Medulla oblongata (tissue), 1 donor: ENCODE measurements at regions not wholly inside any gene's neighbourhood (a gene's known extent, or its start where the extent isn't known, plus 50 kb on each side); places are given as distances from the start of the nearest gene placed in this dataset.
A peak's percentile ranks its signal among the peaks of the same experiment; 100 is the strongest.

ENCODE experiments used
- DNase-seq: peaks from one replicate; pipeline ENCODE4 v3.0.0-alpha.2; 2015; ENCODE audit errors: extremely low spot score

DNA sequence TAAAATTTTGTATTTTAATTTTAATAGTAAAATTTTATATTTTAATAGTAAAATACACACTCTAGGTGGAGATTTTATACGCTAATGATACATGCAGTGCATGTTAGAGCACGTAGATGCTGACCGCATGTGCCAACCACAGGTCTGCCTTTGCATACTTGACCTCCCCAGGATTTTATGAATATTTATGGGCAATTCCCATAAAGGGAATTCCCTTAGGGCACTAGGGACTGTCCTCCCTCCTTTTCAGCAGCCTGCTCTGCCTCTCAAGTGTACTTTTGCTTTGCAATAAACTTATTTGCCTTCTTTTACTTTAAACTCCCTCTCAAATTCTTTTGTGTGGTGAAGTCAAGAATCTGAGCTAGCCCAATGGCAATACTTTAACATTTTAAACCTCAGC, 217.7 kb upstream of the CDH8 start:
- no peak for DNase-seq

DNA sequence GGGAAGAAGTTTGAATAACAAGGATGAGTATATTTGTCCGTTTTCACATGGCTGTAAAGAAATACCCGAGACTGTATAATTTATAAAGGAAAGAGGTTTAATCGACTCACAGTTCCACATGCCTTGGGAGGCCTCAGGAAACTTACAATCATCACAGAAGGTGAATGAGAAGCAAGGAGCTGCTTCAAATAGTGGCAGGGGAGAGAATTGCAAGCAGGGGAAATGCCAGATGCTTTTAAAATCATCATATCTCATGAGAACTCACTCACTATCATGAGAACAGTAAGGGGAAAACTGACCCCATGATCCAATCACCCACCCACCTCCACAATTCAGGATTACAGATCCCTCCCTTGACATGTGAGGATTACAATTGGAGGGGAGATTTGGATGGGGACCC, 212.8 kb upstream of the CDH8 start:
- no peak for DNase-seq

DNA sequence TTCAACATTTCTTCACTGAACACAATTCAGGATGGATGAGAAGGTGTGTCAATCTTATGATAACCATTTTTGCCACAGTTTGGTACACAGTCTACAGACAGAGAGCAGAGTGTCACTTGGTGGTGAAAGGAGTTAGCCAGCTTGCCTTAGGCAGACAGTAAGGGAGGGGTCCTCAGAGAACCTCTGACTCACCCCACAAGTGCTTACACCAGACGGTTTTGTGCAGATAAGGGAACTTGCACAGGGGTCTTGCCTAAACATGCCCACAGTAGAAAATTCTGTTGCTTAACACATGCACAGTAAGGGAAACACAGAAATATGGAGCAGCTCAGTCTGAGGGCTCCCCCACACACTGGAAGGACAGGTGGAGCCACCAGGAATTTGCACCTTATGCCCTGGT, 204.5 kb upstream of the CDH8 start:
- DNase-seq = no peak

DNA sequence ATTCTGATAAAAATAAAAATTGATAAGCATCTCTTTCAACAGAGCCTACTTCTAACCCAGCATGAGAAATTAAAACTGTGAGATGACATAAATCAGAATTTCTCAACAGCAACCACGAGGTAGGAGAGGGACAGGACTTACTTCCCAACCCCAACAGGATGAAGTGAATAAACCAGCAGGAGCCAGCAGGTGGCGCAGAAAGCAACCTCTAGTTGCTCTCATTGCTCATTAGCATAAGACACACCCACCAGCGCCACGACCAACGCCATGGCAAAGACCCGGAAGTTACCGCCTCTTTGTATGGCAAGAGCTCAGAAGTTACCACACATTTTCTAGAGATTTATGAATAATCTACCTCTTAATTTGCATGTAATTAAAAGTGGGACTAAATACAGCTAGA, 189.4 kb upstream of the CDH8 start:
- DNase-seq = peak; percentile 88

DNA sequence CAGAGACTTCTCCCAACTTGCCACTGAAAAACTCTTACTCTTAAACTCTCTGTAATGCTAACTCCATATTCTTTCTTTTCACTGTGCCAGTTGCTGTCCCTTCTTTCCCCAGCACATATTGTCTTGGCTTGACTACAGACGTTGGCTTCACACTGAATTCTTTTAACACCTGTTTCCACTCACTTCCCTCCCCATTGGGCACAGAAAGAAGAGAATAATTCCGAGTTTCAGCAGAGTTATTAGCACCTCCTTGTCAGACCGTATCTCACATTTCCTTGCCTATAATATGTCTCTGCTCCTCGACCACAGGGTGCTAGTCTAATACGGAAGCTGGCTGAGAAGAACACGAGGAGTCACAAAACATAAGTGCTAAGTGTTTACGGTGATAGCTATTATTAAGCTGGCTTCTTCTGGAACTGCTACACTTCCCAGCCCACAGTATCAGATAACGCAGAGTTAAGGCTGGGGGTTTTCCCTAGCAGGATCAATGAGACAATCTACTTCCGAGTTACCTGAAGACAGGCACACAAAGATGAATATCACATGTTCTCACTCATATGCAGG, 188.5 kb upstream of the CDH8 start:
- DNase-seq = no peak

DNA sequence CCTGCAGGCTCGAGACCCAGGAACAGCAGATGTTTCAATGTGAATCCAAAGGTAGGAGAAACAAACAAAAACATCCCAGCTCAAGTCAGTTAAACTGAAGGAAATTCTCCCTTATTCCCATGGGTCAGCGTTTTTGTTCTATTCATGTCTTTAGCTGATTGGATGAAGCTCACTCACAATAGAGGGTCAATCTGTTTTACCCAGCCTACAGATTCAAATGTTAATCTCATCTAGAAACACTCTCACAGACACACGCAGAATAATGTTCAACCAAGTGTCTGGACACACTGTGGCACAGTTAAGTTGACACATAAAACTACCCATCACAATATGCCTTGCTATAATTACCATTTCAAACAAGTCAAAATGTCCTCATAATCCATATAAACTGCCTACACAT, 180.6 kb upstream of the CDH8 start:
- no peak for DNase-seq

DNA sequence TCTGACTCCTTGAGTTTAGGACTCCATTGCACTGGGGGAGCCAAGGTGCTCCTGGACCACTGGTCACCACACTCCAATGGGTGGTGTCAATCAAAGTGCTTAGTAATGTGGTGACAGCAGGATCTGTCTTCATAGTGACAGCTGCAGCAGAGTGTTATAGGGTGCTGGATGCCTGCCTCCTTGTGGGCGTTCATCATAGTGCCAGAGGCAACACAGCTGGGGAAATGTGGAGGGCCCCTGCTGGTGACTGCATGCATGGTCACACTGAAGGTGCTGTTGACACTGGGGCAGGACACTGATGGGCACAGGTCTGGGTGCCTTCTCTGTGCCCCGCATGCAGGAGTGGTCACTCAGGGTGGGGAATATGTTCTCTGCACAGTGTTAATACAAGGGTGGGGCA, 177.5 kb upstream of the CDH8 start:
- no peak for DNase-seq

DNA sequence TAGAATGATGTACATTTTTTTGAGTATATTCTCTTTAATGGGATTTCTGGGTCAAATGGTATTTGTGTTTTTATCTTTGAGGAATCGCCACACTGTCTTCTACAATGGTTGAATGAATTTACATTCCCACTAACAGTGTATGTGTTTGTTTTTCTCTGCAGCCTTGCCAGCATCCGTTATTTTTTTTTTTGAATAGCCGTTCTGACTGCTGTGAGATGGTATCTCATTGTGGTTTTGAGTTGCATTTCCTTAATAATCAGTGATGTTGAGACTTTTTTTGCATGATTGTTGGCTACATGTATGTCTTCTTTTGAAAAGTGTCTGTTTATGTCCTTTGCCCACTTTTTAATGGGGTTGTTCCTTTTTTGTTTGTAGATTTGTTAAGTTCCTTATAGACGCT, 172.7 kb upstream of the CDH8 start:
- DNase-seq = no peak

DNA sequence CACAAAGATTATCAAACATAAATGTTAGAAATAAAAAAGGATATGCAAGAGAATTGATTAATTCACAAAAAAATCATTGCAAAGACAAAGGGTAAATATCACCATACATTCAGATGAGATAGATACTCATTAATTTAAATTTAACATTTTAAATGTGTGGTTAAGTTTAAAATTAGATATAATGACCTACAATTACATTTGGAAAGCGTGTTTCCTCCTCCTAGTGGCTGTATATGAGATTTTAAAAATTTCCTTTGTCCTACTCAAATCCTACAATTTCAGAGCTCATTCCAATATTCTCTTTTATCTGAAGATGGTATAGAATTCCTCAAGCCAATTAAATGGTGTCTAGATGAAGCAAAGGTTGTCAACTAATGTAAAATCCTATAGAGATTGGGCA, 169.2 kb upstream of the CDH8 start:
- no peak for DNase-seq

DNA sequence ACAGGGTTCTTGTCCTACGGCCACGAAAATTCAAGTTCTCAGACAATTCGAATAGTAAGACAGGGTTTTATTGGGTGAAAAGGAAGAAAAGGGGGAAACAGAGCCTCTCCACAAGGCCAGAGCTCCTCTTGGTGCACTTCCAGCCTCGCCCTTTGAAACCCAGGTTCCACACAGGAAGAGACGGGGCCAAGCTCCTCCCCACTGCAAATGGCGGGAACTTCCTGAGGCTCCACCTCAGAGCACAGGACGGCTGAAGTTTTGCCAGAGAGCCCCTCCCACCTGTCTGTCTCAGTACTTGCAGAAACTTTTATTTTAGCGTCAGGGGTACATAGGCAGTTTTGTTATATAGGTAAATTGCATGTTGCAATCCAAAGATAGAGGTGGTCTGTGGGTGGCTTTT, 165.7 kb upstream of the CDH8 start:
- no peak for DNase-seq

DNA sequence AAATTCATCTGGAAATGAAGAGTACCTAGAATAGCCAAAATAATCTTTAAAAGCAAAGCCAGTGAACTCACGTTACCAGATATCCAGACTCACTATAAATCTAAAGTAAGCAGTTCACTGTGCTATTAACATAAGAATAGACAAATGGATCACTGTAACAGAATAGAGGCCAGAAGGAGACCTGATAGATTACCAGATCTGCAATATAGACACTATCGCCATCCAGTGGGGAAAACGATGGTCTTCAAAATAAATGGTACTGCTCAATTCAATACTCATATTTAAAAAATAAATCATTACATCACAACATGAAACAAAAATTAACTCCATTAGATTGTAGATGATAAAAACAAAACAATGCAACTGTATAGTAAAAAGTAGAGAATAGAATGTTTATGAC, 158.6 kb upstream of the CDH8 start:
- DNase-seq = no peak

DNA sequence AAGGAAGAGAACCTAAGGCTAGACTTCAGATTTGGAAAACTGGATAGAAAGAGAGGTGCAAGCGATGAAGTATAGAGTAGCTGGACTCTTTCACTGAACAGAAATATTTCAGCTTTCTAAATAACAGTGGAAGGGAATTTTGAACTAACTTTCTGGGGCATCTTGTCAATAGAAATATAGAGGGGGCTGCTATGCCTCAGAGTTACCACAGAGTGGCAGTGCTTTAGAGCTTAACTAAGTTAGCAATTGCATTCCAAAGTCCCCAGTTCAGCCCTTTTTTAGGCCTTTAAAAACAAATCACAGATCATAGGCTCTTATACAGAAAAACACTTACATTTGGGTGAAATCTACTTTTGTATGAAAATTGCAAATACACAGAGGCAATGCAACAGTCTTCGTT, 154.2 kb upstream of the CDH8 start:
- peak; percentile 40 for DNase-seq

DNA sequence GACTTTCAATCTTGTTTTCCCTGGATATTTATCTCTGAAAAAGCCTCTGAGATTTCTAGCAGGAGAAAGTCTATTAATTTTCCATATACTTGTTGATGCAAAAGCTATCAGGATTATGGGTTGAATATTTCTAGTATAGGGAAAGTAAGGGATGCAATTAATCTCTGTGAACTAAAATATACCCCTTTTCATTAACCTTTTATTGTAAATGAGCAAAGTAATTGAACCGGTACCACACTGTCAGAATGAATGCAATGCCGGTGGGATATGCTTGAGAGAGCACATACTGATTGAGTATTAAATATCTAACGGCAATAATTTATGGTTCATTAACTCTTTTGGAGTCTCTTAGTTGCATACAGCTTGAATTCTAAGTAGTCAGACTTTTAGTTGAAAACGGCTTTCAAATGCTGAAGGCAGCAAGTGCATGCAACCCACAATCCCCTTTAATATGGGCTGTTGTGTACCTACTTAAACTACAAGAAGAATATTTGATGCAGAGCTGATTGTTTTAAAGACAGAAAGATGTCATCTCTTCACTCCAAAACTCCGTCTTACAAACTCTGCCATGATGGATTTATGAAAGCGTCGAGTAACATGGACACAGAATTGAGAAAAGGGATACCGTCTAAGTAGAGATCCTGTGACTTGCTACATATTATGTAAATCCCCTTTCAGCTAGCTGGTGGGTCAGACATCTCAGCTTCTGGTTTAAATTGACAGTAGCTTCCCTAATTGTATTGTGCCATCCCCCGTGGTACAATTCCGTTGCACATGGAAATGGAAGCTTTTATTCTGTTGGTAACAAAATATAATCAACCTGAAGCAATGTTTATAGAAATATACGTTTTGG, 141.3 kb upstream of the CDH8 start:
- no peak for DNase-seq

DNA sequence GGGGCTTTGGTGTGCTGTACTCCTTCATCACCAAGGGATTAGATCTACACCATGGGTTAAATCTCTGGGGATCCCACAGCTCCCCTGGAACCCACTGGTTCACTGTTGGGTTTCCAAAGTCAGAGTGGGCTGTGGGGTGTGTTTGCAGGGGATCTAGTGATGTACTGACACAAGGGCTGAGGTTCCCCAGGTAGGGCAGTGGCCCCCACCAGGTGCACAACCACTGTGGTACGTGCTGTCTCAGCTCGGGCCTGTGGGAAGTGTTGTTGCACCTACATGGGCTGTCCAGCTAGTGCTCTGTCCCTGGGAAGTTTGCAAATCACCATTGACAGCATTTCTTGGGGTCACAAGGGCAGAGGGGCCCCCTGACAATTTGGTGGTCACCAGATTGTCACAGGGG, 134.4 kb upstream of the CDH8 start:
- no peak for DNase-seq

DNA sequence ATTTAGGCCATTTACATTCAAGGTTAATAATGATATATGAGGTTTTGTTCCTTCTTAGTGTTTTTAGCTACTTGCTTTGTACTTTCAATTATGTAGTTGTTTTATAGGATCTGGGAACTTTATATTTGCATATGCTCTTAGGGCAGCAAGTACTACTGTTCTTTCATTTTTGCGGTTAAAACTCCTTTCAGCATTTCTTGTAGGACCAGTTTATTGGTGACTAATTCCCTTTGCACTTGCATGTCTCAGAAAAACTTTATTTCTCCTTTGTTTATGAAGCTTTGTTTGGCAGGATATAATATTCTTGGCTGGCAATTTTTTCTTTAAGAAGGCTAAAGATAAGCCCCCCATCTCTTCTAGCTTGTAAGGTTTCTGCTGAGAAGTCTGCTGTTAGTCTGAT, 131.3 kb upstream of the CDH8 start:
- DNase-seq = no peak

DNA sequence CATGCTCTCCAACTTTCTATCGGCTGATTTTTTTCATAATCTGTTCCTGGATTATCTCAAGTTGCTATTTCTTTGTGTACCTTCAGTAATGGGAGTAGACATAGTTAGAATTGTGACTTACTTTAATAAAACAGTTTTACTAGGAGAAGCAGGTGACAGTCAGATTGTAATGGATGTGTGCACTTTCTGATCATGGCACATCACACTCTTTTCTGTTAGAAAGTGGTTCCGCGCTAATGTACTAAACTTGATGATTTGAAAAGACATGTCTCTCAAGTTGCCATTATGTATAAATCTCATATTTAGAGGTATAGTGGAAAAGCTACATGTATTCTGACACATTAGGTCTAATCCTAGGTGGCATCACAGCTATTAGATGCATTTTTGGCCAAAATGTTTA, 121.3 kb upstream of the CDH8 start:
- DNase-seq = no peak

DNA sequence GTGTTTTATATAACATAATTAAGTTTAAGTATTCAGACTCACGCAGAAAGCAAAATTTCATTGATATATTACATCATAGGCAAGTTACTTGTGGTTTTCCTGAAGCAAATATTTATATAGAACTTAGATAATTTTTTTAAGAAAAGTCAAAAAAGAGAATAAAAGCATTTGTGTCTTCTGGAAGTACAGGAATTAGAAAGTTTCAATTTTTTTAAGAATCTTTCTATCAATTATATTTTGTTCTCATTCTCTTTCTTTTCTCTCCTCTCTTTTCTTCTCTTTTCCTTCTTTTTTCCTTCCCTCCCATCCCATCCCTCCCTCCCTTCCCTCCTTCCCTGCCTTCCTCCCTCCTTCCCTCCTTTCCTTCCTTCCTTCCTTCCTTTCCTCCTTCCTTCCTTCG, 120.7 kb upstream of the CDH8 start:
- DNase-seq = no peak

DNA sequence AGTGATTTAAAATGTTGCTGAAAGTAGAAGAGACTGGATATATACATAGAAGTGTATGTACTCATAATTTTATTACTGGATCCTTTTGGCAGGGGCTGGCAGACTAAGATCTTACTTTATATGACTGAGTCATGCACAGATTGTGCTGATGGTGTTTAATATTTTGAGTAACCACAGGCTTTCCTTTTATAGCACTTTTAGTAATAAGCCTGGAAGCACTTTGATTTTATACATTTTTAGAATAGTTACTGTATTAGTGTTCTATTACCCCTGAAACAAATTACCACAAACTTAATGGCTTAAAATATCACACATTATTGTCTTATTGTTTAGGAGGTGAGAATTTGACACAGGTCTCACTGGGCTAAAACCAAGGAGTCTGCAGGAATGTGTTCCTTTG, 113.4 kb upstream of the CDH8 start:
- DNase-seq = no peak

DNA sequence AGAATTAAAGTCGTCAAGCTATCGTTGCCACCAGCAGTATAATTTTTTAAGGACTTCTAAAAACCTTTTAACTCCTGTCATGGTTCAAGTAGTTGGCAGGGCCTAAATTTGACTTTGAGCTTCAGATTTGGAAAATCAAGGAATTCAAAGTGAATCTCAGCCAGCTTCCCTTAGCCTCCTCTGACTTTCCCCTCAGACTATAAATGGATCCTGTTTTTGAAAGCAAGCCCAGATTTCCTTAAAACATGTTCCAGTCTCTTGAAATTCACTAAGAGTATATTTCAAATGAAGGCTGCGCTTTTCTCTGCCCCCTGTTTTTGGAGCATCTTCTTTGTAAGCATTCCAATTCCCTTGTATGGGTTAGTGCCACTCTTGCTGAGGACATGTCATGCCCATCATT, 101.8 kb upstream of the CDH8 start:
- DNase-seq = peak; percentile 17

DNA sequence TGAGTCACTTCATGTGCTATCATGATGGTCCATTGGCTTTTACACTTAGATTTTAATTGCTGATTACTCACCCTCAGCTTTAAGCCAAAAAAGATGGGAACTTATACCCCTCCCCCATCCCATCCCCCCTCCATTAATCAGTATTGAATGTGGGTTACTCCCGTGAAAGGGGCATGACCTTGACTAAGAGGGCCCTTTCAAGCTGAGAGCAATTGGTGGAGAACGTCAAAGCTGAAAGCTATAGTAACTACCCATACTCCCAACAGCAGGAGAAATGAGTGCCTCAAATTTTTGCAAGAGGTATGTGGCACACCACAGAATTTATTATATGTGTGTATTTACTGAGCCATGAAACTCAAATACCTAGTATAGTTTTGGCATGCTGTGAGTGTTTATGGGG, 99.7 kb upstream of the CDH8 start:
- no peak for DNase-seq

DNA sequence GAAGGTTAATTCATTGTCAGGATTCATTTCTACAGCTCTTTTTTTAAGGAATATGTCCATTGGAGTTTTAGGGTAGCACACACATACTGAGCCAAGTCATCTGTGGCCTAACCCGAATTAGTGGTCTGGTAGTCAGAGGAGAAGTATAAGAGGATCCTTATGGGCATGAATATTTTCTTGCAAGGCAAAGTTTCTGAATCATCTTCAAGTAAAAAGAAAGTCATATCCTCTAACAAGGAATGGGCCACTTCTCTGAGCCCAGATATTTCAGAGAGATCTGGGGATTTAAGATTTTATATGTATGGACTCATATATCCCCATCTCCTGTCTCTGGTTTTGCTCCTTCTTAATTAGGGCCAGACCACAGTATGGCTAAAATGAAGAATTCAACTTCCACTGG, 99.2 kb upstream of the CDH8 start:
- DNase-seq = no peak

DNA sequence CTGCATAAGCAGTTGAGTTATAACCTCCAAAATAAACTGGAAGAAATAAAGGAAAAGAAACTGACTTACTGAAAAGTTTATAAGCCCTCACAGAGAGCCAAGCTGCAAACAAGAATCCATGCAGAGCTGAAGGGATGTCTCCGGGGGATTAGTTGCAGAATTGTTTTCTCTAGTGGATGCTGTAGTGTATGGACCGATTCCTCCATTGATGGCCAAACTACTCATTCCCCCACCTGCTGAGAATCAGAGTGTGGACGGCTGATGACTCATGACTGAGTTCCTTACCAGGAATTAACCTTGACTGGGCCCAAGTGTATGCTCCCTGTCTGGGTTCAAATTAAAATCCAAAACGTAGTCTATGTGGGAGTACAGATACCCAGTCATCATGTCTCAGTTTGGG, 93.9 kb upstream of the CDH8 start:
- no peak for DNase-seq

DNA sequence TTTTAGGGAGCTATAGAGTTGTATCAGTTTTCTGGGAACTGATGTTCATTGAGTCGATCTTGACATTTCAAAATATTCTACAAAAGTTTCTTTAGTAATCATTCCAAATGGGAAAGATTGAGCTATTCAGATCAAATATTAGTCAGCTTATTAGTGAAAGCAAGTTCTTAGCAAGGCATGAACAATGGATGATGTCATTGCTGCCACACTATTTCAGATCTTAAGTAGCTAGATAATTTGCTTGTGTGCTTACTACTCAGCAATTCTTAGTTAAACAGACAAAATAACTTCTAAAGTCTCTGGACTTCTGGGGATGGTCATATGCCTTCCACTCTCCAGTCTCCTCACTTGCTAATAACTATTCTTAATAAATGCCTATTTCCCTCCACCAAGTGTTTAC, 69.0 kb upstream of the CDH8 start:
- DNase-seq = no peak

DNA sequence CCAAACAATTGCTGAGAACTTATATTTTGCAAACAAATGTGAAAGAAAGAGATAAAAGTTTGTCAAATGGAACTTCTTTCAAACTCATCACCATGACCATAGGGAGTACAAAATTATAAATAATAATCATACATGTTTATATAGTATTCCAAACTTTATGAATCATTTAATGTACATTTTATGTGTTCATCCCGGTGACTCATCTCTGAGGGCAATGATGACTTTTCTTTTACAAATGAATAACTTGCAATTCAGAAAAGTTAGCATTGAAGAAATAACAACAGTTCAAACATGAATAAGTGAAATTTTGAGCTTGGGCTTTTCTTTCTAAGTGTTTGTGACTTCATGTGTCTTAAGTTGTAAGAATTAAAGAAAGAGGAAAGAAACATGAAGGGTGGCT, 66.3 kb upstream of the CDH8 start:
- no peak for DNase-seq
